ENCODE measurements at regions not wholly inside any gene's neighbourhood (a gene's known extent, or its start where the extent isn't known, plus 50 kb on each side); places are given as distances from the start of the nearest gene placed in this dataset.

DNA sequence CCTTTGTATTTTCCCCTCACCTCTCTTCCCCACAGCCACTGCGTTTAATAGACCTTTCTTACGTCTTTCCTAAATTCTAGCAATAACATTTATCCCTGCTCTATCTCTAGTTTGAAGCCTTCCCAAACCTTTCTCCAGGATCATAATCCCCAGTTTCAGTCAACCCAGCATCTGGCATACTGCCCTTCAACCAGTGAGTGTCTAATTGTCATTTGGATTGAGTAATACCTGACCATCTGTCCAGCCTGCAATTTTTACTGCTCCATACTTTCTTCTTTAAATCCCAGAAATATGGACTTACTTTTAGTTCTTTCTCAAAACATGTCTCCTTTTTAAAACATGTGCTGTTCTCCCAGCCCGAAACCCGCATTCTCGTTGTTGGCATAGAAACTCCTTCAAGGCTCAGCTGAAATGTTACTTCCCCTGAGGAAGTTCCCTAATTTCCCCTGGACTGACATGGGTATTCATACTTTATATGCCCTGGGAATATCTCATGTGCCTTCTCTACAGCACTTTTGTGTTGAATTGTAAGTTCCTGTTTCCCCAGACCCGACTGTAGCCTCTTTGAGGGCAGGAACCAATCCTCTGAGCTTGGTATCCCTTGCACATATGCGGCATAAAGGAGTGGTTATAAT is 65.1 kb upstream of the ETV6 start:
- Histone ChIP-seq H3K9me3 (ENCODE audit: control insufficient read depth in 1 of 2, low read length in 2 of 2) (no peaks in the 10 kb centered on the region), H3K9ac (ENCODE audit: low read depth in 1 of 2, low read length in 2 of 2) (no peak overlapping the region), H3K27ac (ENCODE audit: low read depth, low read length) (no peak overlapping the region), H3K27me3 (ENCODE audit: control insufficient read depth in 1 of 2, insufficient read depth in 2 of 2, low read length in 2 of 2) (no peaks in the 10 kb centered on the region), H3K36me3 (ENCODE audit: control insufficient read depth in 1 of 2, insufficient read depth in 2 of 2, low read length in 2 of 2) (no peaks in the 10 kb centered on the region), H3K4me1 (ENCODE audit: control insufficient read depth in 1 of 2, insufficient read depth in 2 of 2, low read length in 2 of 2) (no peaks in the 10 kb centered on the region), H3K4me3 (ENCODE audit: low read depth in 1 of 2, low read length in 2 of 2) (no peak overlapping the region)

DNA sequence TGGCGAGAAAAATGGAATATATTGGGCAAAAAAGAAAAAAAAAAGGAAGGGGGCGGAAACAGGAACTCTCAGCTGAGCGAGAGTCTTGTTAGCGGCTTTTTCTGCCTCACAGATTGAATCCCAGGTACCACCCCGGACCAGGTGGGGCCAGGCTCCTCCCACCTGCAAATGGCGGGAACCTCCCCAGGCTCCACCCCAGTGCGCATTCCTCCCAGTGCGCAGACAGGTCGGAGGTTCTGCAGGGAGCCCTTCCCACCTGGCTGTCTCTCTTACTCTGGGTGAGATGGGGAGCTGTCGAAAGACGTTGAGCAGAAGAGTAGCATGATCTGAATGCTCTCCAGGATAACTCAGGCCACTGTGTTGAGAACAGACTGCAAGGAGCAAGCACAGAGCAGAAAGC is 57.0 kb upstream of the ETV6 start:
- Histone ChIP-seq H3K36me3 (ENCODE audit: control insufficient read depth in 1 of 2, insufficient read depth in 2 of 2, low read length in 2 of 2) (no peaks in the 10 kb centered on the region), H3K4me3 (ENCODE audit: low read depth in 1 of 2, low read length in 2 of 2) (no peak overlapping the region), H3K9me3 (ENCODE audit: control insufficient read depth in 1 of 2, low read length in 2 of 2) (no peaks in the 10 kb centered on the region), H3K27ac (ENCODE audit: low read depth, low read length) (no peak overlapping the region), H3K4me1 (ENCODE audit: control insufficient read depth in 1 of 2, insufficient read depth in 2 of 2, low read length in 2 of 2) (no peaks in the 10 kb centered on the region), H3K27me3 (ENCODE audit: control insufficient read depth in 1 of 2, insufficient read depth in 2 of 2, low read length in 2 of 2) (no peaks in the 10 kb centered on the region), H3K9ac (ENCODE audit: low read depth in 1 of 2, low read length in 2 of 2) (no peak overlapping the region)

DNA sequence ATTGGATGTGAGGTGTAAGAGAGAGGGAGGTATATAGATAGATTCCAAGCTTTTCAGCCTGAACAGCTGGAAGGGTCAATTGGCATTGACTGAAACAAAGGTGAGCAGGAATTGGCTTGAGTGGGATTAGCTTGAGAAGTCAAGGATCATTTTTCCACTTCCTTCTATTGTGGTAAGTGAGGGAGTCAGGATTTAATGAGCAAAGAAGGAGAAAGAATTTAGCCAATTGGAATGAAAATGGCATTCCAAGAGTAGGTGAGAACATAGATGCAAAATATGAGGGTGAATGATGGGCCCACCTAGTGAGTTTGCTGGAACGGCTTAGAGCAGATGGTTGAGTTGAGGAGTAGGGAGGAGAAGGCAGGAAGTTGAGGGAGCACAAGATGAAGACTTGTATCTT is 56.5 kb upstream of the ETV6 start:
- Histone ChIP-seq H3K27me3 (ENCODE audit: control insufficient read depth in 1 of 2, insufficient read depth in 2 of 2, low read length in 2 of 2) (no peaks in the 10 kb centered on the region), H3K27ac (ENCODE audit: low read depth, low read length) (no peak overlapping the region), H3K4me1 (ENCODE audit: control insufficient read depth in 1 of 2, insufficient read depth in 2 of 2, low read length in 2 of 2) (no peaks in the 10 kb centered on the region), H3K4me3 (ENCODE audit: low read depth in 1 of 2, low read length in 2 of 2) (no peak overlapping the region), H3K36me3 (ENCODE audit: control insufficient read depth in 1 of 2, insufficient read depth in 2 of 2, low read length in 2 of 2) (no peaks in the 10 kb centered on the region), H3K9me3 (ENCODE audit: control insufficient read depth in 1 of 2, low read length in 2 of 2) (no peaks in the 10 kb centered on the region), H3K9ac (ENCODE audit: low read depth in 1 of 2, low read length in 2 of 2) (no peak overlapping the region)

DNA sequence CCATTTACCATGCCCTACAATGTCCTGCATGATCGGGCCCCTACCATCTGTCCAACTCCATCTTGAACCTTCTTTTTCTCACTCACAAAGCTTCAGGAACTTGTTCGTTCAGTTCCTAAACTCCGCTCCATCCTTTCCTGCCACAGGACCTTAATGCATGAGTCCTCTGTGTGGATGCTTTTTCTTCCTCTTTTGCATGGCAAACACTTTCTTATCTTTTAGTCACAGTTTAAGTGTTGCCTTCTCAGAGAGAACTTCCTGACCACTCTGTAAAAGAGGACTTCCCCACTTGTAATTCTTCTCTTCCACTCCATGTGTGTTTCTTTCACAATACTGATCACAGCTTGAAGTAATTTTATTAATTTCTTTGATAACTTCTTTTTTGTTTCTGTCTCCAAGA is 54.4 kb upstream of the ETV6 start:
- H3K9me3 ChIP-seq (ENCODE audit: control insufficient read depth in 1 of 2, low read length in 2 of 2), result no peaks in the 10 kb centered on the region
- no peak overlapping the region for H3K9ac ChIP-seq (ENCODE audit: low read depth in 1 of 2, low read length in 2 of 2)
- H3K4me1 ChIP-seq (ENCODE audit: control insufficient read depth in 1 of 2, insufficient read depth in 2 of 2, low read length in 2 of 2), result no peaks in the 10 kb centered on the region
- no peak overlapping the region for H3K4me3 ChIP-seq (ENCODE audit: low read depth in 1 of 2, low read length in 2 of 2)
- no peak overlapping the region for H3K27ac ChIP-seq (ENCODE audit: low read depth, low read length)
- no peaks in the 10 kb centered on the region for H3K36me3 ChIP-seq (ENCODE audit: control insufficient read depth in 1 of 2, insufficient read depth in 2 of 2, low read length in 2 of 2)
- no peaks in the 10 kb centered on the region for H3K27me3 ChIP-seq (ENCODE audit: control insufficient read depth in 1 of 2, insufficient read depth in 2 of 2, low read length in 2 of 2)

DNA sequence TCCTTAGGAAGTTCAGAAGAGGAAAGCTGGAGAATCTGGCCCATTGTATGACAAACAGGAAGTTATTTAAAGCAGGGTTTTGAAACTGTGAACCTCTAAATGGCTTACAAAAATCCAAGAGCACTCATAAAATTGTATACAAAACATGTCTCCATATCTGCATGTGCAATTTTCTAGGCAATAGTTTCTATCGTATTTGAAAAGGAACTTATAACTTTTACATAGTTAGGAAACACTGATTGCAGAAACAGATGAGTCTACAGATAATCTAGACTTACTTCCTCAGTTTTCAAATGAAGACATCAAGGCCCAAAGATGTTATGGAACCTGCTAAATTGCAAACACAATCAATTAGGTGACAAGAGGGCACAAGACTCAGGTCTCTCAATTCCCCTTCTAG is 53.3 kb upstream of the ETV6 start:
- Histone ChIP-seq H3K27me3 (ENCODE audit: control insufficient read depth in 1 of 2, insufficient read depth in 2 of 2, low read length in 2 of 2) (no peaks in the 10 kb centered on the region), H3K4me1 (ENCODE audit: control insufficient read depth in 1 of 2, insufficient read depth in 2 of 2, low read length in 2 of 2) (no peaks in the 10 kb centered on the region), H3K36me3 (ENCODE audit: control insufficient read depth in 1 of 2, insufficient read depth in 2 of 2, low read length in 2 of 2) (no peaks in the 10 kb centered on the region), H3K27ac (ENCODE audit: low read depth, low read length) (no peak overlapping the region), H3K9ac (ENCODE audit: low read depth in 1 of 2, low read length in 2 of 2) (no peak overlapping the region), H3K9me3 (ENCODE audit: control insufficient read depth in 1 of 2, low read length in 2 of 2) (no peaks in the 10 kb centered on the region), H3K4me3 (ENCODE audit: low read depth in 1 of 2, low read length in 2 of 2) (no peak overlapping the region)

DNA sequence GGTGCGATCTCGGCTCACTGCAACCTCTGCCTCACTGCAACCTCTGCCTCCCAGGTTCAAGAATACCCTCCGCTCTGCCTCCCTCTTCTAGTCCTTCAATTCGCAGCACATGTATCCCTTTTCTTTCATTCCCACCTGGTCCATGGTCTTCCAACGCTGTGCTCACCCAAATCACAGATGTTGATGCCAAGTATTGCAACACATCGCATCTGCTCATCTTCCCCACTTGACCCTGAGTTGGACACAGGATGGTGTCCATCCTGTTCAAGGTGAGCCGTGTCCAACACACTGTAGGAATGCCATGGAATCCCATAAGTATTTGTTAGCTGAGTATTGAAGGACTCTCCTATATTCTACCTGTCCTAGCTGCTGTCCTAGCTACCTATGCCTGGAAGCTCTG is 50.6 kb upstream of the ETV6 start:
- Histone ChIP-seq H3K4me3 (ENCODE audit: low read depth in 1 of 2, low read length in 2 of 2) (no peak overlapping the region), H3K9me3 (ENCODE audit: control insufficient read depth in 1 of 2, low read length in 2 of 2) (no peaks in the 10 kb centered on the region)

More for the DNA sequence above, 50.6 kb upstream of the ETV6 start:
- Histone ChIP-seq H3K36me3 (ENCODE audit: control insufficient read depth in 1 of 2, insufficient read depth in 2 of 2, low read length in 2 of 2) (no peaks in the 10 kb centered on the region), H3K27me3 (ENCODE audit: control insufficient read depth in 1 of 2, insufficient read depth in 2 of 2, low read length in 2 of 2) (no peaks in the 10 kb centered on the region), H3K27ac (ENCODE audit: low read depth, low read length) (no peak overlapping the region), H3K4me1 (ENCODE audit: control insufficient read depth in 1 of 2, insufficient read depth in 2 of 2, low read length in 2 of 2) (no peaks in the 10 kb centered on the region), H3K9ac (ENCODE audit: low read depth in 1 of 2, low read length in 2 of 2) (no peak overlapping the region)

All from duodenal mucosa (tissue), 2 donors.